Astrocyte (in vitro differentiated cells and primary cell): ENCODE measurements at regions not wholly inside any gene's neighbourhood (a gene's known extent, or its start where the extent isn't known, plus 50 kb on each side); places are given as distances from the start of the nearest gene placed in this dataset.
"Not testable (repeated sequence)": the region's sequence is repeated elsewhere in the genome, so short reads cannot be mapped to it uniquely, and the experiment has no call there.

ENCODE experiments used
- DNase-seq: peaks from one replicate; pipeline ENCODE4 v3.0.0-alpha.2; 2010; ENCODE audit warnings: low read depth
- FAIRE-seq: peaks from 2 replicates; lab custom pipeline; 2011; peaks lifted over from hg19 to GRCh38; lab: Jason Lieb, UNC
- H2AFZ ChIP-seq: 2 replicates; pipeline ENCODE4 v1.6.0; 2012; ENCODE audit warnings: low read depth, low read length, inconsistent platforms
- H3K27ac ChIP-seq: 2 replicates; pipeline ENCODE4 v1.5.1; 2011; ENCODE audit warnings: low read depth, low read length, inconsistent platforms
- H3K27me3 ChIP-seq: 2 replicates; pipeline ENCODE4 v1.6.0; 2011; ENCODE audit warnings: low read length, inconsistent platforms; ENCODE audit not compliant: insufficient read depth
- H3K36me3 ChIP-seq: 2 replicates; pipeline ENCODE4 v1.5.1; 2011; ENCODE audit warnings: low read length, inconsistent platforms; ENCODE audit not compliant: insufficient read depth
- H3K4me1 ChIP-seq: 2 replicates; pipeline ENCODE4 v1.5.1; 2011; ENCODE audit warnings: low read length, inconsistent platforms; ENCODE audit not compliant: insufficient read depth
- H3K4me2 ChIP-seq: 2 replicates; pipeline ENCODE4 v1.6.0; 2012; ENCODE audit warnings: low read length, inconsistent platforms
- H3K4me3 ChIP-seq: 2 replicates; pipeline ENCODE4 v1.5.1; 2011; ENCODE audit warnings: low read depth, mild to moderate bottlenecking, low read length, inconsistent platforms; ENCODE audit not compliant: insufficient read depth
- H3K79me2 ChIP-seq: 2 replicates; pipeline ENCODE4 v1.6.0; 2012; ENCODE audit warnings: mild to moderate bottlenecking, low read length, inconsistent platforms; ENCODE audit not compliant: insufficient read depth
- H3K9ac ChIP-seq: 2 replicates; pipeline ENCODE4 v1.6.0; 2012; ENCODE audit warnings: mild to moderate bottlenecking, low read length, inconsistent platforms
- H3K9me3 ChIP-seq: 2 replicates; pipeline ENCODE4 v1.5.1; 2012; ENCODE audit warnings: low read depth, mild to moderate bottlenecking, low read length, inconsistent platforms; ENCODE audit not compliant: insufficient read depth
- H4K20me1 ChIP-seq: 2 replicates; pipeline ENCODE4 v1.6.0; 2012; ENCODE audit warnings: low read length, inconsistent platforms; ENCODE audit not compliant: insufficient read depth
- H3K27ac Mint-ChIP-seq: one replicate; pipeline ENCODE4 v1.8.0; 2021; ENCODE audit warnings: mild to moderate bottlenecking, mixed read lengths; ENCODE audit not compliant: unreplicated experiment
- H3K27me3 Mint-ChIP-seq: one replicate; pipeline ENCODE4 v1.8.0; 2021; ENCODE audit warnings: low read depth, mixed read lengths; ENCODE audit not compliant: unreplicated experiment
- H3K36me3 Mint-ChIP-seq: one replicate; pipeline ENCODE4 v1.8.0; 2021; ENCODE audit warnings: low read depth, mixed read lengths; ENCODE audit not compliant: unreplicated experiment
- H3K4me1 Mint-ChIP-seq: one replicate; pipeline ENCODE4 v1.8.0; 2021; ENCODE audit warnings: low read depth, mixed read lengths; ENCODE audit not compliant: unreplicated experiment
- H3K4me3 Mint-ChIP-seq: one replicate; pipeline ENCODE4 v1.8.0; 2021; ENCODE audit warnings: mild to moderate bottlenecking, moderate library complexity, mixed read lengths; ENCODE audit not compliant: unreplicated experiment
- H3K9me3 Mint-ChIP-seq: one replicate; pipeline ENCODE4 v1.8.0; 2021; ENCODE audit warnings: mild to moderate bottlenecking, mixed read lengths; ENCODE audit not compliant: unreplicated experiment
- CTCF ChIP-seq: IDR thresholded peaks from 2 replicates; pipeline ENCODE4 v1.5.1; 2011; ENCODE audit warnings: low read depth, mild to moderate bottlenecking, inconsistent platforms, low read length, moderate library complexity; ENCODE audit not compliant: insufficient read depth
- EZH2 ChIP-seq: IDR thresholded peaks from 2 replicates; pipeline ENCODE4 v1.6.1; 2012; ENCODE audit warnings: mild to moderate bottlenecking, low read length, inconsistent platforms; ENCODE audit not compliant: insufficient read depth

DNA sequence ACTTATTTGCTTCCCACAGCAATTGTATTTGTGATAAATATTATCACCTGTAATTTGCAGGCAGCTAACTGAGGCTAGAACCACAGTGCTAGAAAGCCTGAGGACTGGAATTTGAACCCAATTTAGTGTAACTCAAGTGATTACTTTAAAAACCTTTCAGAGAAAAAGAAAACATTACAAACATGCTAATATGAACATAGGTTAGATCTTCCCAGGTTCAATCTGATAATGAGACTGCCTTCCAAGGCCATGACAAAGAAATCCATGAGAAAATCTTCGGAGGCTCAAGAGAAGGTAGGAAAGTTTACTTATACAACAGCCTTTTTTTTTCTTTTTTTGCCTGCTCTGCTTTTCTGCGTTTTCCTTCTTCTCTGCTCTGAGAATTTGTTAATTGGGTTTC is 620.6 kb upstream of the CCNG1 start:
- no peaks in the 10 kb centered on the region for H4K20me1 ChIP-seq
- no peaks in the 10 kb centered on the region for H3K4me1 ChIP-seq
- no peaks in the 10 kb centered on the region for H3K79me2 ChIP-seq
- TF ChIP-seq CTCF, result no peak
- TF ChIP-seq EZH2, result no peak
- no peak overlapping the region for H3K27ac Mint-ChIP-seq
- FAIRE-seq (no peak), DNase-seq (no peak)
- H3K4me1 Mint-ChIP-seq, result no peaks in the 10 kb centered on the region
- no peak overlapping the region for H3K4me3 ChIP-seq
- H3K4me2 ChIP-seq, result no peak overlapping the region
- H3K36me3 ChIP-seq, result no peaks in the 10 kb centered on the region
- H3K4me3 Mint-ChIP-seq, result no peak overlapping the region
- no peaks in the 10 kb centered on the region for H3K9me3 Mint-ChIP-seq
- H3K9ac ChIP-seq, result no peak overlapping the region
- H3K27me3 ChIP-seq, result no peaks in the 10 kb centered on the region
- H3K27me3 Mint-ChIP-seq, result no peaks in the 10 kb centered on the region
- no peak overlapping the region for H2AFZ ChIP-seq
- peaks cover 3% of the 10 kb centered on the region for H3K9me3 ChIP-seq
- H3K27ac ChIP-seq, result no peak overlapping the region
- no peaks in the 10 kb centered on the region for H3K36me3 Mint-ChIP-seq

GRCh38 chr5:162817364-162817763 is 620.0 kb upstream of the CCNG1 start:
- no peaks in the 10 kb centered on the region for H3K27me3 Mint-ChIP-seq
- Histone ChIP-seq H4K20me1 (no peaks in the 10 kb centered on the region), H3K27me3 (no peaks in the 10 kb centered on the region), H3K9me3 (peaks cover 2% of the 10 kb centered on the region), H3K9ac (no peak overlapping the region), H3K79me2 (no peaks in the 10 kb centered on the region), H3K4me3 (no peak overlapping the region), H2AFZ (no peak overlapping the region), H3K27ac (no peak overlapping the region), H3K36me3 (no peaks in the 10 kb centered on the region), H3K4me2 (no peak overlapping the region), H3K4me1 (no peaks in the 10 kb centered on the region)
- H3K4me1 Mint-ChIP-seq, result no peaks in the 10 kb centered on the region
- DNase-seq, result no peak
- no peak for FAIRE-seq
- TF ChIP-seq EZH2, result no peak
- TF ChIP-seq CTCF, result no peak
- H3K9me3 Mint-ChIP-seq, result no peaks in the 10 kb centered on the region
- no peaks in the 10 kb centered on the region for H3K36me3 Mint-ChIP-seq
- H3K4me3 Mint-ChIP-seq, result no peak overlapping the region
- no peak overlapping the region for H3K27ac Mint-ChIP-seq

DNA sequence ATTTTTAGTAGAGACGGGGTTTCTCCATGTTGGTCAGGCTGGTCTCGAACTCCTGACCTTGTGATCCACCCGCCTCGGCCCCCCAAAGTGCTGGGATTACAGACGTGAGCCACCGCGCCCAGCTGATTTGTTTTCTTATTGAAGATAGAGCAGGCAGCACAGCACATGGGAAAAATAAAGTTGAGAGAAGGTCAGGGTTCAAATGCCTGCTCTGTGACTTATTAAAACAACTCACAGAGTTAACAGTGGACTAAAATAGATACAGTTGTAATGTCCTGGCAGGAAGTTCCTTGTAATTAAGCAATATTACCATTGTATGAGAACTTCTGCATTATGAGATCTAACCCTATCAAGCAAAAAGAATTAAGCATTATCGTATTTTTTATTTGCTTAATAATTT is 615.7 kb upstream of the CCNG1 start:
- not testable (repeated sequence) for H3K9ac ChIP-seq, H3K79me2 ChIP-seq, H3K4me2 ChIP-seq, H3K27me3 ChIP-seq, H3K4me1 Mint-ChIP-seq, H3K4me3 ChIP-seq, H3K36me3 Mint-ChIP-seq, H3K36me3 ChIP-seq, H3K4me3 Mint-ChIP-seq, H3K27ac Mint-ChIP-seq, H3K27me3 Mint-ChIP-seq, H3K9me3 ChIP-seq, DNase-seq, H3K4me1 ChIP-seq, FAIRE-seq, H4K20me1 ChIP-seq, H3K9me3 Mint-ChIP-seq, H2AFZ ChIP-seq, H3K27ac ChIP-seq
